Activated CD4-positive, alpha-beta T cell treated with anti-CD3 and anti-CD28 coated beads for 4 hours (primary cell): ENCODE measurements at regions not wholly inside any gene's neighbourhood (a gene's known extent, or its start where the extent isn't known, plus 50 kb on each side); places are given as distances from the start of the nearest gene placed in this dataset.

Source experiments
- DNase-seq, 2 donors: peaks; one replicate each; pipeline ENCODE4 v3.0.0-alpha.2; 2020

DNA sequence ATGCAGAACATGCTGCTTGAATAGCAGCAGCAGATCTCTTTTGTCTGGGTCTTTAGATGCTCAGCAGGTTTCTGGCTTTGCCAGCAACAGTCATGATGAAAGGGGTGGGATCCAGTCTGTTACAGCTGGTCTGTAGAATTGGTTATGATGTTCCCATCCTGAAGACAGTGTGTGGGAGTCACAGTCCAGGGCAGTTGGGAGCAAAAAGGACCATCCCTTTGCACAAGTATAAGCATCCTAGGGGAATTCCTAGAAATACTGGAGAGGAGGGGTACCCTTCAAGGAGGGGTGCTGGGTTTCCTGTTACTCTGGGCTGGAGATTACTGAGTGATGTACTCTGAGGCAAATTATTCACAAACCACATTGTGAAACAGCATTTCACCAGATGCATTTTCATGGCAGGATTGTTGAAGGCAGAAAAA lies 119.9 kb upstream of the RND3 start:
- DNase-seq = no peak

GRCh38 chr2:150606380-150607060 lies 119.1 kb upstream of the RND3 start:
- no peak for DNase-seq

DNA sequence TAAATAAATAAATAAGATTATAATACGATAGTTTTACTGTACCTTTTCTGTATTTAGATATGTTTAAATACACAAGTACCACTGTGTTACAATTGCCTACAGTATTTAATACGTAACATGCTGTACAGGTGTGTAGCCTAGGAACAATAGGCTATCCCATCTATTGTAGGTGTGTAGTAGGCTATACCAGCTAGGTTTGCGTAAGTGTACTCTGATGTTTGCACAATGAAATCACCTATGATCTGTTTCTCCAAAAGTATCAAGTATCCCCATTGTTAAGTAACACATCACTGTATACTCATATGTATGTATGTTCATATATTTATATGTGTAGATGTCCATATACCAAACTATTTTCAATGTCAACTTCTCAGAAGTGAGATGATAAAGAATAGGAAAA lies 118.2 kb upstream of the RND3 start:
- no peak for DNase-seq

DNA sequence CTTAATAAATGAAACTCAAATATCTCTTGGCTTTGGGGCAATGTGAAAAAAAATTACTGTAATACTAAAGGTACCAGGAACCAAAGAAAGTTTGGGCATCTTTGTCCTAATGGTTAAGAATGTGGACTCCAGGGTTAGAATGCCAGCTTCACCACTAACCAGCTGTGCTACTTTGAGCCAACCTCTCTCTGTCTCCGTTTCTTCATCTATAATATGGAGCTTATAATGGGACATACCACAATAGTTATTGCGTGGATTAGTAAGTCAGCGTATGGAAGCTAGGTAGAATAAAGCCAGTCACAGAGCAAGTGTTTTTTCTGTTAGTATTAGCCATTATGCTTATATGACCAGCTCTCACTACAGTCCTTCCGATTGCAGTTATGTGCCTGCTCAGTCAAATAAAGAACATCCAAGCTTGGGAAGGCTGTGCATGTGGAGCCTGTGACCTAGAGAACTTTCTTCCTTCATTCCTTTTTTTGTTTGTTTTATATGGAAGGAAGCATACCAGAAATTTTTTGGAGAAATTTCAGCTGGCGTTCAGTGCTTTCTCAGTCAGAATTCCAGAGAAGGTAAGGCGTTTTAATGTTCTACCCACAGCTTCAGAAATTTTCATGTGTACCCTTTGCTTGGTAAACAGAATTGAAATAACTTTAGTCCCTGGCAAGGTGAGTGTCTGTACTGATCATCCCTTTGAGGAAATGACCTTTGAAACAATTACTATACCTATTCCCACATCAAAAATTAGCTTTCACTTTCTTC lies 114.0 kb upstream of the RND3 start:
- DNase-seq = no peak

GRCh38 chr2:150599889-150600288 lies 112.4 kb upstream of the RND3 start:
- DNase-seq = no peak

GRCh38 chr2:150598383-150598782 lies 110.9 kb upstream of the RND3 start:
- no peak for DNase-seq

- DNase-seq = no peak
Observed at GRCh38 chr2:150595803-150596470, 108.5 kb upstream of the RND3 start.

GRCh38 chr2:150594299-150594698 lies 106.8 kb upstream of the RND3 start:
- no peak for DNase-seq

GRCh38 chr2:150591496-150592285 lies 104.2 kb upstream of the RND3 start:
- no peak for DNase-seq

DNA sequence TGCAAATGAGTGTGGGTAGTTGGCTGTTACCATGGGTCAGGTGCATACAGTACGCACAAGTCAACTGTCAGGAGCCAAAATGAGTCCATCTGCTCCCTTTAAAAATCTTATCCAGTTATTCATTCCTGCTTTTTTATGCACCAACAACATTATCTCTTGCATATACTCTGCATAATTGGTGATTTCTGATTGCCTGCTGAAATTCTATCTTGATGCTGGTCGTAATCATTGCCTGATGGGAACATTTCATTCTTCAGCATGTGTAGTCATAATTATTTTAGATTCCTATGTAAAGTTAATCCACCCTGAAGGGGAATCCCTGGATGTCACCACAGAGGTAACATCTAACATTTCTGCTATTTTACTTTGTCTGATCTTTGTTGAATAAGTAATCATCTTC lies 102.2 kb upstream of the RND3 start:
- DNase-seq = no peak

DNA sequence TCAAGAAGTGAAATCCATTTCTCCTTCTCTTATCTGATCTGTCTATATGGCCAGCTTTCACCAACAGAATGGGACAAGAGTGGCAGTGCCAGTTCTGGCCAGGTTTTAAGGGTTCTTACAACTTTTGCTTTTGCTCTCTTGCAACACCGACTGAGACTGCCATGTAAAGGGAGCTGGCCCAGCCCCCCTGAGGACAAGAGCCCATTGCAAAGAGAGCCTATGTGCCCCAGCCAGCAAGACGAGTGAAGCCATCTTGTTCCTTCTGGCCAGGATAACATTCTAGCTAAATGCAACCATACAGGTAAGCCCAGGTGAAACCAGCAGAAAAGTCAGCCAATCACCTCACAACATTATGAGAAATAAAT lies 101.0 kb upstream of the RND3 start:
- DNase-seq = no peak

DNA sequence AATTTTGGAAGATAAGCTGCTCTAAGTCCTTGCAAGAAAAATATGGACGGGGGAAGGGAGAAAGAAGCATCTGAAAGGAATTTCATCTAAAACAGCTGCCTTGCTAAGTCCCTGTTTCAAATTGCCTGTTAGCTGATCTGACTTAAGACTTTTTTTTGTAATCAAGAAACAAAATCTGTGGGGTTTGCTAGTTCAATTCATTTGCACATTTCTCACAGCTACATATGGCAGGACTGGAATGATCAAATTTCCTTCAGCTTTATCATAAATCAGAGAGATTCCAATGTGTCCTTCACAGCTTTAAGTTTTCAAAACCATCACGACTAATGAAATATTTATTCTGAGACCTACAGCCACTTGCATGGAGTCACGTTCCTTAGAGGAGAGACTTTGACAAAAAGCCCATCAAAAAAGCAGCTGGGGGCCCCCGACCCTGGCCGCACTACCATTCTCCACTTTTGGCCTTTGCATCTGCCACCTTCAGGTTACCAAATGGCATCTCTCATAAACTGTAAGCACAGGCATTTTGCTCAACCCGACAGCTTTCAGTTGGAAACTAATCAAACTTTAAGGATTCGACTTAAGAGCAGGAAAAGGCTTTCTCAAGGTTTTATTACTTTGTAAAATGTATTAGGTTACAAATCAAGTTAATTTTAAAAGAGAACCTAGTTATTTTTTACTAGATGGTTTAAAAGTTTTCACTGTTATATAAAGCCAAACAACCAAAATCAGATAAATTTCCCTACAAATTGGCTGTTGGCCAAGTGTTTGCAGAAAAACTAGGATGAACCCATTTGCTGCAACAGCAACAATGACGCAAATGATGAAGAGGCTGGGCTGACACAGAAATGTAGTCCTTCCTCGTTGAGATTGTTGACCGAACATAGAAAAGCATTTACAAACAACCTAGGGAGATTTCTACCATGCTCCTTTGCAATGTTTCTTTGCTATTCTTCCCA lies 100.4 kb upstream of the RND3 start:
- no peak for DNase-seq

- DNase-seq = no peak
Observed at GRCh38 chr2:150586858-150587257, 99.4 kb upstream of the RND3 start.

DNA sequence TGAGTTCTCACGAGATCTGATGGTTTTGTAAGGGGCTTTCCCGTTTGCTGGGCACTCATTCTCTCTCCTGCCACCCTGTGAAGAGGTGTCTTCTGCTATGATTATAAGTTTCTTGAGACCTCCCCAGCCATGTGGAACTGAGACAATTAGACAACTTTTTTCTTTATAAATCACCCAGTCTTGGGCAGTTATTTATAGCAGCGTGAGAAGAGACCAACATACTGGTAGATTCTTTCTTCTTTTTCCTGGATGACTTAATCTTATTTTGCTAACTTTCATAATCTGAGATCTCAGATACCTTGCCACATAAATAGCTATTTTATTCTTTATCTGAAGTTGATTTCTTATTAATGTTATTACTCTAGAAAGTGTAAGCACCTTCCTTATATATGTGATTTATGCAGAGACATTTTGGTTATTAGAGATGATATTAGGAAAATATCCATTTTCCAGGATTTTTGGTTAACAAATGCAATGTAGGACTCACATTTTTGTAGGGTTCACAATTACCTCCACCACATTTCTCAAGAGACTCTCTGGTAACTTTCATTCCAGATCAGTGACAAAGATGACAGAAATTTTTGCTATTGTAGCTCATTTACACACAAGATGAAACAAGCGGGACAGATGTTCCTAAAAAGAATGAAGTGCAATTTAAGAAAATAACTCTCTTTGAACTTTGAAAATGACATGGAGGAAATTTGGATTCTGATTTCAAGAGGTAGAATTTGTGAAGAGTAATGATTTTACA lies 97.9 kb upstream of the RND3 start:
- no peak for DNase-seq

- DNase-seq = no peak
Observed at GRCh38 chr2:150584081-150584480, 96.6 kb upstream of the RND3 start.

GRCh38 chr2:150581717-150582472 lies 94.4 kb upstream of the RND3 start:
- DNase-seq = no peak

GRCh38 chr2:150578481-150578880 lies 91.0 kb upstream of the RND3 start:
- DNase-seq = no peak

GRCh38 chr2:150575861-150576260 lies 88.4 kb upstream of the RND3 start:
- DNase-seq = no peak

- no peak for DNase-seq
Observed at GRCh38 chr2:150572961-150573395, 85.5 kb upstream of the RND3 start.

DNA sequence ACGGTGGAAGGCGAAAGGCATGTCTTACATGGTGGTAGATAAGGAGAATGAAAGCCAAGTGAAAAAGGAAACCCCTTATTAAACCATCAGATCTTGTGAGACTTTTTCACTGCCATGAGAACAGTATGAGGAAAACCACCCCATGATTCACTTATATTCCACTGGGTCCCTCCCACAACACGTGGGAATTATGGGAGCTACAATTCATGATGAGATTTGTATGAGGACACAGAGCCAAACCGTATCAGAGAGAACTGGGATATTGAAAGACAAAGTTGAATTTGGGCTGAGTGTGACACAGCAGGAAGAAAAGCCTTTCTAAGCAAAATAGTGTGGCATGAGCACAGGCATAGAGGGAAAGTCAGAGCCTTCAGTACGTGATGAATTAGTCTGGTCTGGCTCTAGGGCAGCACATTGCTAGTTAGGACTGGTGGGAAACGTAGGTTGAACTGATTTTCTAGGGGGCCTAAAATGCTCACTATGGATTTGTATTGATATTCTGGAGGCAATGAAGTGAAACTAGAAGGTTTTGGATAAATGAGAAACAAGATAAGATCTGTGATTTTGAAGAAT lies 84.8 kb upstream of the RND3 start:
- no peak for DNase-seq
